ENCODE measurements at regions not wholly inside any gene's neighbourhood (a gene's known extent, or its start where the extent isn't known, plus 50 kb on each side); places are given as distances from the start of the nearest gene placed in this dataset.

DNA sequence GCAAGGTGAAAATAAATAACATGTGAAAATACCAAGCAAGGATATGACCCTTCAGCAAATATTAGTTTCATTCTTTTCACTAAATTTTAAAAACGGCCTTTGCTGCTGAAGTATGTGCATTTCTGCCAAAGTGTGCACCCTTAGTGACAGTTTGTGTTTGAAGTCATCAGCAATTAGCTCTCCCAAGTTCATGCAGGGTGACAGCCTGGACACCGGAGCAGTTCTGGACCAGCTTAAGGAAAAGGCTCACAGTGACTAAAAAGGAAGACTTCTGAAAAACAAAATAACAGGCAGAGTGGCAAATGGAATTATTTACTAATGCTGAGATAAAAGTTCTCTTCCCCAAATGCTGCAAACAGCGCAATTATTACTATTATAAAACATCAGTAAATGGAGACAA, 69.3 kb upstream of the NEBL start:
- TF ChIP-seq CTCF (IDR thresholded peaks at IDR 0.05 in 8 of 11, conservative IDR thresholded peaks at IDR 0.05 in 3 of 11), result no peak
- TF ChIP-seq POLR2AphosphoS5 (IDR thresholded peaks at IDR 0.05), result no peak
